HFF-Myc (cell line): ENCODE measurements at regions not wholly inside any gene's neighbourhood (a gene's known extent, or its start where the extent isn't known, plus 50 kb on each side); places are given as distances from the start of the nearest gene placed in this dataset.
"Not testable (repeated sequence)": the region's sequence is repeated elsewhere in the genome, so short reads cannot be mapped to it uniquely, and the experiment has no call there.

Source experiments
- DNase-seq: peaks from one replicate; pipeline ENCODE4 v3.0.0-alpha.2; 2011; ENCODE audit warnings: low read depth; ENCODE audit errors: extremely low read depth
- H3K4me3 ChIP-seq: replicated peaks from 2 replicates; pipeline ENCODE4 v1.5.1; 2011; ENCODE audit warnings: low read depth, mild to moderate bottlenecking, control low read depth, low read length
- TF ChIP-seq, protein P1 (sequence below): IDR thresholded peaks from 2 replicates; pipeline ENCODE4 v1.5.1; 2012; ENCODE audit warnings: mild to moderate bottlenecking, low read depth, low read length, control low read depth; ENCODE audit errors: missing control alignments

DNA sequence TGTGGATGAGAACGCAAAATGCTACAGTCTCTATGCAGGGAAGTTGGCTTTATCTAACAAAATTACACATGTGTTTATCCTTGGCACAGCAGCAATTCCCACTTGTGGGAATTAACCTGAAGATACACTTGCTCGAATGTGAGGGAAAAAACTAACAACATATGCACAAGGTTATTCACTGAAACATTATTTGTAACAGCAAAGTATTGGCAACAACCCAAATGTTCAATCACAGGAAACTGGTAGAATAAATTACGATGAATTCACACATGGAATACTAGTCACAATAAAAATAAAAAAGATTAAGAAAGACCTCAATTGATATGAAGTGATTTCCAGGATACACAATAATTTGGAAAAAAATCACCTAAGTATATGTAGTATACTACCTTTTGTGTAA lies 68.1 kb upstream of the OGFRL1 start:
- no peak overlapping the region for H3K4me3 ChIP-seq
- TF ChIP-seq, protein P1, sequence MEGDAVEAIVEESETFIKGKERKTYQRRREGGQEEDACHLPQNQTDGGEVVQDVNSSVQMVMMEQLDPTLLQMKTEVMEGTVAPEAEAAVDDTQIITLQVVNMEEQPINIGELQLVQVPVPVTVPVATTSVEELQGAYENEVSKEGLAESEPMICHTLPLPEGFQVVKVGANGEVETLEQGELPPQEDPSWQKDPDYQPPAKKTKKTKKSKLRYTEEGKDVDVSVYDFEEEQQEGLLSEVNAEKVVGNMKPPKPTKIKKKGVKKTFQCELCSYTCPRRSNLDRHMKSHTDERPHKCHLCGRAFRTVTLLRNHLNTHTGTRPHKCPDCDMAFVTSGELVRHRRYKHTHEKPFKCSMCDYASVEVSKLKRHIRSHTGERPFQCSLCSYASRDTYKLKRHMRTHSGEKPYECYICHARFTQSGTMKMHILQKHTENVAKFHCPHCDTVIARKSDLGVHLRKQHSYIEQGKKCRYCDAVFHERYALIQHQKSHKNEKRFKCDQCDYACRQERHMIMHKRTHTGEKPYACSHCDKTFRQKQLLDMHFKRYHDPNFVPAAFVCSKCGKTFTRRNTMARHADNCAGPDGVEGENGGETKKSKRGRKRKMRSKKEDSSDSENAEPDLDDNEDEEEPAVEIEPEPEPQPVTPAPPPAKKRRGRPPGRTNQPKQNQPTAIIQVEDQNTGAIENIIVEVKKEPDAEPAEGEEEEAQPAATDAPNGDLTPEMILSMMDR = no peak
- DNase-seq = no peak

DNA sequence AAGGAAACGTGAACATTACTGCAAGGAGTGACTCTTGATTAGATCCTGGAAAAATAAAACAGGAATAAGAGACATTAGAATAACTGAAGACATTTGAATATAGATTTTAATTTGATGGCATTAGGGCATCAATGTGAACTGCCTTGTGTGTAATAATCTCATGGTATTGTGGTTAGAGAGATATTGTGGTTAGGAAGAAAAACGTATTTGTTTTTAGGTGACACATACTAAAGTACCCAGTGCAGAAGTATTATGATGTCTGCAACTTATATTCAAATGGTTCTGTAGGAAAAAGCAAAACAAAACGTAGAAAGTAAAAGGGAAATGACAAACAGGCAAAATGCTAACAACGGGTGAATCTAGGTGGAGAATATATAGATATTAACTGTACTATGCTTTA lies 65.9 kb upstream of the OGFRL1 start:
- H3K4me3 ChIP-seq = no peak overlapping the region
- TF ChIP-seq, protein P1 = no peak
- DNase-seq = no peak

DNA sequence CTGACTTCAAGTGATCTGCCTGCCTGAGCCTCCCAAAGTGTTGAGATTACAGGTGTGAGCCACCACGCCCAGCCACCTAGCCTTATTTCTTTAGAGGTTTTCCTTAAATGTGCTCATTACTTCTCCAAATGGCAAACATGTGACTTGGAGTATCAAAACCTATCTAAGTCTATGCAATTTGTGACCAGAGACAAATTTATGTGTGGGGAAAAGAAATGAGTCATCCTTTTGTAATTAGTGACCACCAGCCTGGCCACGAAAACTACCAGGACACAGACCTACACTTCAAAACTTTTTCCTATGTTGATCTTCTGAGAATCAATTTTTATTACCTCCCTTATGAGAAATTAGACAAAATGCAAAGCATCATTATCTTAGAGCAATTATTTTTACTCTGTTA lies 64.6 kb upstream of the OGFRL1 start:
- no peak overlapping the region for H3K4me3 ChIP-seq
- TF ChIP-seq, protein P1 = no peak
- DNase-seq = no peak

DNA sequence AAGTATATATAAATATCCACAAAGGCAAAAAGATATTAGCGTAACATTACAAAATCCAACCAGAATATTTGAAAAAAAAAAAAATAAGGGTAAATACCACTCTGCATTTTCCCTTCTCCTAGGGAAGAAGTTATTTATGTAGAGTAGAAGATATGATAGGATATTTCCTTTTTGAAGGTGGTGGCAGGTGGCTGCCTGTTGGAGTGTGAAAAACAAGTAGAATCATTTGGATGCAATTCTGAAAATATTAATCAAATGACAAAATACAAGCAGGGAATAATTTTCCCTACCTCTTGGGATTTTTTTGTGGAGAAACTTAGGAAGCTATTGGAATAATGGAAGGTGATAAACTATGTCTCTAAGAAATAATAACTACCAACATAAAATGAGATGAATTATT lies 62.5 kb upstream of the OGFRL1 start:
- TF ChIP-seq, protein P1 = no peak
- DNase-seq = no peak
- no peak overlapping the region for H3K4me3 ChIP-seq

DNA sequence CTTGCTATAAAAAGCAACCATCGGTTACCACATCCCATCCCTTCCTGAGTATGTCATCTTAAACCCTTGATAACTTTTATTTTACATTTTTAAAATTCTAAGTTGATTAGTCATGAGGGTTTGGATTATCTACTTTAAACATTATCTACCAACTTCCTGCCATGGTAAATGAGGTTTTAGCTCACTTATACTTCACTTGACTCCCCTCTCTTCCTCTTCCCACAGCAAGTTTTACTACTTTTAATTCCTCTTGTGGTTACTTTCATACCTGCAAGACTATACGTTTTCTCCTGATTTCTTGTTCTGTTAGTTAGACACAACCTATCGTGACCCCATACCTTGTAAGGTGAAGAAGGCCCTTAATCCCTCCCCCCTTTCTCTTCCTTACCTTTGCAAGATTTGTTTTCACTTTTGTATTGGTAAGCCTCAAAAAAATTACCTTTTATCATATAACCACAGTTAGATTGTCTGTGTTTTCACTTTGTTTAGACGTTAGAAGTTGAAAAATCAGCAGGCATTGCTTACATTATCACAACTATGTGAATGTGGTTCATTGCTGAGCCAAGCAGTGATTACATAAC lies 60.1 kb upstream of the OGFRL1 start:
- no peak for DNase-seq
- TF ChIP-seq, protein P1 = no peak
- no peak overlapping the region for H3K4me3 ChIP-seq

DNA sequence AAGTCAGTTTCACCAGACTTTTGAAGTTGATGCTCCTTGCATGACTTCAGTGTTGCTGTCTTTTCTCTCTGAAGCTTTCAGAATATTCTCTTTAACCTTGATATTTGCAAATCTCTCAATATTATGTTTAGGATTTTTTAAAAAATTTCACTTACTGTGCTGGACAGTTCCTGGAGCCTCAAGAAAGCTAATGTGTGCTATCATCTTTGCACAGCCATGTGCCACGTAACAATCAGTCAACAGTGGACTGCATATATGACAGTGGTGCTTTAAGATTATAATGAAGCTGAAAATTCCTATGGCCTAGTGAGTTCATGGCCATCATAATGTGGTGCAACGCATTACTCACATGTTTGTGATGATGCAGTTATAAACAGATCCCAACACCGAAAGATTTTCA lies 59.1 kb upstream of the OGFRL1 start:
- TF ChIP-seq, protein P1 = no peak
- no peak for DNase-seq
- no peak overlapping the region for H3K4me3 ChIP-seq

DNA sequence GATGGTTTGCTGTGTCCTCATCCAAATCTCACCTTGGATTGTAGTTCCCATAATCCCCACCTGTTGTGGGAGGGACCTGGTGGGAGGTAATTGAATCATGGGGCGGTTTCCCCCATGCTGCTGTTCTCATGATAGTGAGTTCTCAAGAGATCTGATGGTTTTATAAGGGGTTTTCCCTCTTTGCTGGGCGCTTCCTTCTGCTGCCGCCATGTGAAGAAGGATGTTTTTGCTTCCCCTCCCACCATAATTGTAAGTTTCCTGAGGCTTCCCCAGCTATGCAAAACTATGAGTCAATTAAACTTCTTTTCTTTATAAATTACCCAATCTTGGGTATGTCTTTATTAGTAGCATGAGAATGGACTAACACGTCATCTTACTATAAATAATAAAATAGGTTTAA lies 55.7 kb upstream of the OGFRL1 start:
- not testable (repeated sequence) for H3K4me3 ChIP-seq, DNase-seq
